GM12872 (cell line): ENCODE measurements at regions not wholly inside any gene's neighbourhood (a gene's known extent, or its start where the extent isn't known, plus 50 kb on each side); places are given as distances from the start of the nearest gene placed in this dataset.

Source experiments
- CTCF ChIP-seq: IDR thresholded peaks from 3 replicates; pipeline ENCODE4 v1.5.1; 2011; ENCODE audit warnings: low read depth, mild to moderate bottlenecking, low read length, moderate library complexity; ENCODE audit not compliant: insufficient read depth

GRCh38 chr11:105203569-105204240 is 64.1 kb upstream of the CARD18 start:
- TF ChIP-seq CTCF = no peak

GRCh38 chr11:105202844-105203548 is 63.4 kb upstream of the CARD18 start:
- TF ChIP-seq CTCF = no peak

- TF ChIP-seq CTCF = no peak
Observed at GRCh38 chr11:105202422-105202821, 62.9 kb upstream of the CARD18 start.

- no peak for TF ChIP-seq CTCF
Observed at GRCh38 chr11:105201166-105201565, 61.6 kb upstream of the CARD18 start.

- TF ChIP-seq CTCF = no peak
Observed at GRCh38 chr11:105197071-105197815, 57.7 kb upstream of the CARD18 start.

GRCh38 chr11:105193260-105193659 is 53.7 kb upstream of the CARD18 start:
- TF ChIP-seq CTCF = no peak

- no peak for TF ChIP-seq CTCF
Observed at GRCh38 chr11:105192115-105192514, 52.5 kb upstream of the CARD18 start.
